ENCODE measurements at regions not wholly inside any gene's neighbourhood (a gene's known extent, or its start where the extent isn't known, plus 50 kb on each side); places are given as distances from the start of the nearest gene placed in this dataset.

DNA sequence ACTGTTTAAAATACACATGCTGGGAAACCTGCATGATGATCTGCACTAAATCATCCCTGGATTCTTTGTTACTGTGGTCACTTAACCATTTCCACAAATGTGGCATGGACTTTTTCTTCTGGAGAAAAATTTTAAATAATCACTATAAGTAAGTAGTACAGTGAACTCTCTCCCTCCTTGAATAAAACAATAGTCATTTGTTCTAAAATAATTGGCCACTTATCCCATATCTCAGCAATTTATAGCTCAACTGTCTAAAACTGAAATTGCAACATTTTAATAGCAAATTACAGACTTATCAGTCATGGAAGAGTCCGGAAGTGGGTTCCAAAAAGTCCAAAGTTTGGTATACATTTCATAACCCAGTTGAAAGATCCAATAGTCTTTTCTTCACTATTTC lies 90.9 kb downstream of the MTERF1 start:
- TF ChIP-seq CTCF (conservative IDR thresholded peaks at IDR 0.05; ENCODE audit: low read length) (no peak), EZH2phosphoT487 (IDR thresholded peaks at IDR 0.05; ENCODE audit: borderline replicate concordance) (no peak)
